Keratinocyte (primary cell): ENCODE measurements at regions not wholly inside any gene's neighbourhood (a gene's known extent, or its start where the extent isn't known, plus 50 kb on each side); places are given as distances from the start of the nearest gene placed in this dataset.

Experiments
- EZH2 ChIP-seq: IDR thresholded peaks from one replicate; pipeline ENCODE4 v1.6.1; 2012; ENCODE audit warnings: inconsistent platforms, mild to moderate bottlenecking, low read length, moderate library complexity
- TF ChIP-seq, protein P1 (sequence below), 3 experiments: IDR thresholded peaks in 1 of 3; conservative IDR thresholded peaks in 1 of 3; optimal IDR thresholded peaks in 1 of 3; 2 replicates in 2 of 3; 3 replicates in 1 of 3; pipeline versions ENCODE3 to v1.5.1; 2011; ENCODE audit warnings: low read length in 3 of 3, mild to moderate bottlenecking in 3 of 3, moderate library complexity in 2 of 3, control low read depth in 1 of 3, inconsistent platforms in 1 of 3; ENCODE audit not compliant: insufficient read depth in 2 of 3; ENCODE audit errors: extremely low read depth in 1 of 3

DNA sequence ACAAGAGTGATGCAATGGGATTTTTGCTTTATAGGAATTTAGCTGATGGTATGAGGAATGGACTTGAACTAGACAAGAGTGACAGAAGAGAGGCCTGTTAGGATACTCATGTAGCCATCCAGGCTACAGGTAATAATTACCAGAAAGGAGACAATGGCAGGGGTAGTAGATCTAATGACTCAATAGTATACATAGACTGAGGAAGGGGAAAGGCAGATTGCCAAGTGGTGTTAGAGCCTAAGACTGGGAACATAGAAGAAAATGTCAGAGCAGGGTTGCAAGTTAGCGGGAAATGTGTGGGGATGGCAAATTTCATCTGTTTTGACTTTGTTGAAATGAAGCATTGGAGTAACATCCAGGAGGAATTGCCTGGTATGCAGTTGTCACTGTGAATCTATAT, 295.6 kb downstream of the UTRN start:
- TF ChIP-seq, protein P1, sequence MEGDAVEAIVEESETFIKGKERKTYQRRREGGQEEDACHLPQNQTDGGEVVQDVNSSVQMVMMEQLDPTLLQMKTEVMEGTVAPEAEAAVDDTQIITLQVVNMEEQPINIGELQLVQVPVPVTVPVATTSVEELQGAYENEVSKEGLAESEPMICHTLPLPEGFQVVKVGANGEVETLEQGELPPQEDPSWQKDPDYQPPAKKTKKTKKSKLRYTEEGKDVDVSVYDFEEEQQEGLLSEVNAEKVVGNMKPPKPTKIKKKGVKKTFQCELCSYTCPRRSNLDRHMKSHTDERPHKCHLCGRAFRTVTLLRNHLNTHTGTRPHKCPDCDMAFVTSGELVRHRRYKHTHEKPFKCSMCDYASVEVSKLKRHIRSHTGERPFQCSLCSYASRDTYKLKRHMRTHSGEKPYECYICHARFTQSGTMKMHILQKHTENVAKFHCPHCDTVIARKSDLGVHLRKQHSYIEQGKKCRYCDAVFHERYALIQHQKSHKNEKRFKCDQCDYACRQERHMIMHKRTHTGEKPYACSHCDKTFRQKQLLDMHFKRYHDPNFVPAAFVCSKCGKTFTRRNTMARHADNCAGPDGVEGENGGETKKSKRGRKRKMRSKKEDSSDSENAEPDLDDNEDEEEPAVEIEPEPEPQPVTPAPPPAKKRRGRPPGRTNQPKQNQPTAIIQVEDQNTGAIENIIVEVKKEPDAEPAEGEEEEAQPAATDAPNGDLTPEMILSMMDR (optimal IDR thresholded peaks at IDR 0.05 in 1 of 3, IDR thresholded peaks at IDR 0.05 in 1 of 3, conservative IDR thresholded peaks at IDR 0.05 in 1 of 3; ENCODE audit: extremely low read depth in 1 of 3, insufficient read depth in 2 of 3, low read length in 3 of 3), result no peak
- no peak for TF ChIP-seq EZH2
